ENCODE measurements at regions not wholly inside any gene's neighbourhood (a gene's known extent, or its start where the extent isn't known, plus 50 kb on each side); places are given as distances from the start of the nearest gene placed in this dataset.

- TF ChIP-seq, protein P1, sequence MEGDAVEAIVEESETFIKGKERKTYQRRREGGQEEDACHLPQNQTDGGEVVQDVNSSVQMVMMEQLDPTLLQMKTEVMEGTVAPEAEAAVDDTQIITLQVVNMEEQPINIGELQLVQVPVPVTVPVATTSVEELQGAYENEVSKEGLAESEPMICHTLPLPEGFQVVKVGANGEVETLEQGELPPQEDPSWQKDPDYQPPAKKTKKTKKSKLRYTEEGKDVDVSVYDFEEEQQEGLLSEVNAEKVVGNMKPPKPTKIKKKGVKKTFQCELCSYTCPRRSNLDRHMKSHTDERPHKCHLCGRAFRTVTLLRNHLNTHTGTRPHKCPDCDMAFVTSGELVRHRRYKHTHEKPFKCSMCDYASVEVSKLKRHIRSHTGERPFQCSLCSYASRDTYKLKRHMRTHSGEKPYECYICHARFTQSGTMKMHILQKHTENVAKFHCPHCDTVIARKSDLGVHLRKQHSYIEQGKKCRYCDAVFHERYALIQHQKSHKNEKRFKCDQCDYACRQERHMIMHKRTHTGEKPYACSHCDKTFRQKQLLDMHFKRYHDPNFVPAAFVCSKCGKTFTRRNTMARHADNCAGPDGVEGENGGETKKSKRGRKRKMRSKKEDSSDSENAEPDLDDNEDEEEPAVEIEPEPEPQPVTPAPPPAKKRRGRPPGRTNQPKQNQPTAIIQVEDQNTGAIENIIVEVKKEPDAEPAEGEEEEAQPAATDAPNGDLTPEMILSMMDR (IDR thresholded peaks at IDR 0.05; ENCODE audit: insufficient read depth, low read depth, low read length) = no peak
- TF ChIP-seq EZH2 (IDR thresholded peaks at IDR 0.05; ENCODE audit: insufficient read depth, low read length) = no peak
Measured at GRCh38 chr9:118510711-118511110, 806.5 kb downstream of the TLR4 start.

All from astrocyte (in vitro differentiated cells and primary cell).